ENCODE measurements at regions not wholly inside any gene's neighbourhood (a gene's known extent, or its start where the extent isn't known, plus 50 kb on each side); places are given as distances from the start of the nearest gene placed in this dataset.
"Not testable (repeated sequence)": the region's sequence is repeated elsewhere in the genome, so short reads cannot be mapped to it uniquely, and the experiment has no call there.

GRCh38 chr7:23939747-23940146 is 229.7 kb downstream of the STK31 start:
- not testable (repeated sequence) for TF ChIP-seq CTCF, POLR2A (IDR thresholded peaks at IDR 0.05)
